GM19193 (cell line): ENCODE measurements at regions not wholly inside any gene's neighbourhood (a gene's known extent, or its start where the extent isn't known, plus 50 kb on each side); places are given as distances from the start of the nearest gene placed in this dataset.

ENCODE experiments used
- POLR2A ChIP-seq: IDR thresholded peaks from 4 replicates; pipeline ENCODE4 v1.6.1; 2011; ENCODE audit not compliant: insufficient read depth, insufficient read length; ENCODE audit errors: extremely low read depth

DNA sequence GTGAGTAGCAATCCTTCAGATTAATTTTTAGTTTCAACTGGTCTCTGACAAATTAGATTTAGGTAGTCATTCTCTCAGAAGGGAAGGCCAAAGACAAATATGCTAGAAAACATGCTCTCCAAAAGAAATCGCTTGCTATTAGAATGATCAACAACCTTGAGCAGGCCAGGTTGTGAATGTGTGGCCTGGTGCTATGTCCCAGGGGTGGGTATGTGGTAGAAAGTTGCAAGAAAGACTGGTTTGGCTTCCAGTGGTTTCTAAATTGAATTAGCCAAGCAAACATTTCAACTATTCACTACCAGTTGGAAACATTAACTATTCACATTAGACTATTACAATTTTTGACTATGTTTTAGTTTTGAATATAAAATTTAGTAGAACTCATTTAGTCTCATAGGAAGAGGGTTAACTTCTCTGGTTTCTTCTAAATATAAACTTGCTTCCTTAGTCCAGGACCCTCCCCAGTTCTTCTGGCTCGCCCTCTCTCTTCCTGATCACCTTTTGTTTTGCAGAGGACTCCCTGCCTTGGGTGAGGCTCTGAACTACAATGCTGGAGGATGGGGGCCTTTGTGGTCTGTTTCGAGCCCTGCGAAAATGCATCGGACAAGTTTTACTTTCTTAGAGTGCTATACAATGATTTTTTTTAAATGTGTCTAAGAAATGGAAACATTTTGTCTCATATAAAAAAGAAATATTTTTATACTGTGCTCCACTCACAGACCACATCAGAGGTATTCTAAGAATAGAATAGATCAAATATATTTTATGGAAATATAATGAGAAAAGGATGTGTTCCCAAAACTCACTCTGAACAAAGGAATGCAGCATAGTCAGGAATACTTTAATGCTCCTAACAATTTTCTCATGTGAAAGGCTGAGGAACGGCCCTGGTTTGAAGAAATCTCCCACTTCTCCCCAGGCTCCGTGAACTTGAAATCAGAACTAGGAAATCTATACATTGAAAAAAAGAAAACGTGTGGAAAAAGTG, 375.0 kb upstream of the ZEB2 start:
- TF ChIP-seq POLR2A = no peak

DNA sequence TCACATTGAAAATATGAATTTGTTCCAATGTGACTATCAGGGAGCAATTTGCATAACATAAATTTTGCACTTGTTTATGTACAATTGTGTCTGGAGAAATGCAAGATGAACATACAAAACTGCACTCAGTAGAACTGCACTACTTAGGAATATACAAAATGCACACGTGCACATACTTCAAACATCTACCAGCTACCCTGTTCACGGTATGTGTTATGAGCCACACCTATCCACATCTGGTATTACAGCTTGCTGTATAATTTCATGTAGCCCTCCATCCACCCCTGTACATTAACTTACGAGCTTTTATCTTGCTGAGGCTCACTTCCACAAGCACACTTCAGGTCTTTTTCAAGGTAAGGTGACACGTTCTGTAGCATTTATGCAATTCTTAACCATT, 373.5 kb upstream of the ZEB2 start:
- no peak for TF ChIP-seq POLR2A

DNA sequence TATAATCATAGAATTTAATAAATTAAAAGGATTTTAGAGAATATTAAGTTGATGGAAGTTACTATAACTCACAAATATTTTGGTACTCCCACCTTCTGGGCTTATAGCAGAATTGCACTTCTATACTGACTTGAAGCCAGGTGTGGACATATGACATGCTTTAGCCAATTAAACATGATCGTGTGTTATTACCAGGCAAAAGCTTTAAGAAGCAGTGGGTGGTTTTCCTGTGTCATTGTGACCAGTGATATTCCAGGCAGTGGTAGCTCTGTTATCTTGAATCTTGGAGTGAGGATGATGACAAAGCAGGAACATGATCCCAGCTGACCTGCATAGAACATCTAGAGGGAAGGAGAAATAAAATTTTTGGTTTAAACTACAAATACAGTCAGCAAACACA, 370.9 kb upstream of the ZEB2 start:
- no peak for TF ChIP-seq POLR2A

DNA sequence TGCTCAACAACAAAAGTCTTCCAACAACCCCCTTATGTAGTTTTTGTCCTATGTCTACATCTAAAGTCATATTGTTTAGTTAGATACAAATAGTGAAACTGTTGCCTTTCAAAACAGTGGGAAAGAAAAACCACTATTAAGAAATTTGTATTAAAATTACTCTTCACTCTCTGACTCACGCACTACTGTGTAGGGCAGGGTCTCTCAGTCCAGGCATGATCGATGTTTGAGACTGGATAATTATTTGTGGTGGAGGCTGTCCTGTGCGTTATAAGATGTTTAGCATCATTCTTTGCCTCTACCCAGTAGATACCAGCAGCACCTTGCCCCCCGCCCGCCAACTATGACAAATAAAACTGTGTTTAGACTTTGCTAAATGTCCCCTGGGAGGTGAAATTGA, 369.4 kb upstream of the ZEB2 start:
- no peak for TF ChIP-seq POLR2A

DNA sequence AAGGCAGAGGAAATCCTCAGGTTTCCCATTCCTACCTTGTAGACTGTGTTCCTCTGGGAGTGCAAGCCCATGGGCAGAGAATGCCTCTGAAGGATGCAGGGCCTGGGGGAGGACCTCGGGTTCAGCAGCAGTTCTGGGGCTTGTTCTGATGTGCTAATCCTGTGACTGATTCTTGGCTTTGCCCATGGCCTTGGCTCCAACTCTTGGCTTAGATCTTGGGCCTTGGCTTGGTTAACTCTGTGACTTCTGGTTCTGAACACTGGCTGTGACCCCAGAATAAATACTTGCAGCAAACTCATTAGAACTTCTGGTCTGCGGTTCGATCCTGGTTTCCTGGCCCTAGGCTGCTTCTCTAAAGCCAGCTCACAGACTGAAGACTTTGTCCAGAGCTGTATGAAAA, 366.9 kb upstream of the ZEB2 start:
- TF ChIP-seq POLR2A = no peak

DNA sequence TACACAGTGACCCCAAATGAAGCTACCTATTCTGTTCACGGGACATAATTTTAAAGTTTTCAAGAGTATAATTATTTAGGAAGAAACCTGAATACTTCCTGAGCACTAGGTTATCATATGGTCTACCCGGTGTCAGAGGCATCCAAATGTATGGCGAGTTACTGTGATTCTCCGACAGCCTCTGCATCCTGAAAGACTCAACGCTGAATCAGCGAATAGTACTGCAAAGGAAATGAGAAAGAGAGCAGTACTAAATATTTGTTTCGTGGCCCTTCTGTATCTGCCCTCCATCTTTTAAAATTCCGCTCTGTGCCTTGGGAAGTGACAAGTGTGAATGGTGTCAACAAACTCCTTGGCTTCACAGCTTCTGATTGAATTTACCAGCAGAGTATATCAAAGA, 358.0 kb upstream of the ZEB2 start:
- TF ChIP-seq POLR2A = no peak

DNA sequence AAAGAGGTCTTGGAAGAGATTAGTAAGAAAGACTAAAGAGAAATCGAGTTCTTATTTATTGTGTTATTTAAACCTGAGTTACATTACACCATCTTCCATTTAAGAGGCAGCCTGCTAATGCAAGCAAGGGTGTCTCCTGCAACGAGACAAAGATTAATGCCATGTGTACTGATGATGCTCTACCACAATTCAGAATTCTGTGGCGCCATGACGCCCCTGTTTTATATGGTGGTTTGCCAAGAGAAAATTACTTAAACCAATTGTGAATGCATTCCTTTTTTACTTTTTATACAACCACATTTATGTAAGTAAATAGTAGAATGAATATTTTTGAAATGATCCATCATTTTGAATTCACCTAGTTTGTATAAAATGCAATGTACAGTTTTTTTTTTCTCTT, 356.1 kb upstream of the ZEB2 start:
- TF ChIP-seq POLR2A = no peak

DNA sequence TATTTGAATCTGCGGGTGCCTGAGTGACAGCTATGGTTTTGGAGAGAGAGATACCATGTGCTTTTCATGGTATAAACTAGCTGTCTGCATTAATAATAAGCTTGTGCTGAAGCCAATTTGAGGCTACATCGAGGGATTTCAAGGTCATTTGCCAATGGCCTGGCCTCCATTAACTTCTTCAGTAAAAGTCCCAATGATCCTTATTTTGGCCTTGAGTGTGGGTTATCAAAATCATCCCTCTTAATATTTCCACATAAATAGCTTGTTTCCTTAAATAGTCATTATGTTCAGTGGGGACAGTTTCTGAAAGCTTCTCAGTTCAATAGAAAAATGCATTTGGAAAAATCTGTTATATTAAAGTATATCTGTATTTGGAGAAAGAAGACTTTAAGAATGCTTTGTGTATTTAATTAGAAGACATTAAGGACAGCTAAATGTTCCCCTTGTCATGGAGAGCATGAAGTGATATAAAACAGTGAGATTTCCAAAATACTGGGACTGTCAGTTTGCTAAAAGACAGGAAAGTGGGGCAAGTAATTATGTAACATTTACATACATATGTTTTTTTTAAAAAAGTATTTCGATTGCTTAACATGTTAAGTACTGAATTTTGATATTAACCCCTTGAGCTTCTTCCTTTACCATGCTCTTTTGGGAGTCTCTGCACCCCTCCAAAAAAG, 355.5 kb upstream of the ZEB2 start:
- TF ChIP-seq POLR2A = no peak

DNA sequence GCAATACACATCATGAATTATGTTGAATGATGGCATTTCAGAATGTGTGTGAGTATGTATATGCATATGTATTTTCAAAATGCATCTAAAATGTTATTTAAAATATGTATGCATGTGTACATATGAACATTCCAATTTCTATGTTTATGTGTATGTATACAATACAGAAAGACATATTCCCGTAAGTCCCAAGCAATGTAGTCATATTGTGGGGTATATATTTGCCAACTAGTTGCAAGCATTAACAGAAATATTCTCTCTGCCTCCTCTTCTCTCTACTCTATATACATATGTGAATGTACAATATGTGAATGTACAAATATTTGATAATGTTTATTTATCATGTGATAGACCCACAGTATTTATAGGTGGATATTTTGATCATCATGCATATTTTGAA, 345.8 kb upstream of the ZEB2 start:
- no peak for TF ChIP-seq POLR2A

DNA sequence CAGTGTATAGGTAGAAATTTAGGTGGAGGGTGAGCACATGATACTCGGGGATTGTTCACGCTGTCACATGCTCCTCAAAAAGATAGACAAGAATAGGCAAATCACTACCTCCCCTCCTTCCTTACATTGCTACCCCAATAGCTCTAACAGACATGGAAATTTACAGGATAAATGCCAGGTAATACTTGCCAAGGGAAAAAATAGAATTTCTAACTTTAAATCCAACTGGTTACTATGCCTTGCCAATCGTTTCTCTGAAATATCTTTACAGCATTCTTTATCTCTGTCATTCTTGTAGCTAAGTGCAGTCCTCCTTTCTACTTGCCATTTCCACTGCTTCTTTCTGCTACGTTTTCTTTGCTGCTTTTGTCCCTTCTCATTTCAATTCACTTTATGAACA, 339.8 kb upstream of the ZEB2 start:
- no peak for TF ChIP-seq POLR2A

DNA sequence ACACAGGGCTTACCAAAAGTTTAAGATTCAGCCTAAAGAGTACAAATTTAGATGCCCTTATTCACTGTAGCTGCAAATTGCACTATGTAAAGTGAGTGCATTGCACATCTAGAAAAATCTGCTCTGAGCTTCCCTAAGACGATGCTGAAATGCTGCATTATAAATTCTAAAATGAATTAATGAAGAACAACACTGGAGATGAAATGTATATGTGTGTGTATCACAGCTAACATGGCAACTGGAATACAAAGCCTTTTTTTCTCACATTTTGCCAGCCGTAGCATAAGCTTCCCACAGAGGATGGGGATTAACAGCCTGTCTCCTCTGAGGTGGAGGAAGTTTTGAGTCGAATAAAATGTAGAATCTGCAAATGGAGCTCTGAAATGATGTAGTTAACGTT, 338.3 kb upstream of the ZEB2 start:
- TF ChIP-seq POLR2A = no peak

DNA sequence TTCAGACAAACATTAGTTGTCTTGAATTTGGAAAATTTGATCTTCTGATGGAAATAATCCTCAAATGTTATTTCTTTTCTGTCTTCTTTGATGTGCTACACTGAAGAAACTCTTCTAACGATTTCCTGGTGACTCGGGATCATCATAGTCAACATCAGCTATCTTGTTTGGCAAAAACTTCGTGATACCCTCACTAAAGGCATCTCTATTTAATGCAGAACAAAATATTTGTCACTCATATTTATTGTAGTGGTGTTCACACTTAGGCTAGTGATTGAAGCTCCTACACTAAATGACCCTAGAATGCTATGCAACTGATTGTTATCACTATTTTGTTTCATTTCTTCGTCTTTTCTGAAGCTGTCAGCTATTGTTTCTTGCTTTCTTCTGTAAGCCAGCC, 334.7 kb upstream of the ZEB2 start:
- no peak for TF ChIP-seq POLR2A

DNA sequence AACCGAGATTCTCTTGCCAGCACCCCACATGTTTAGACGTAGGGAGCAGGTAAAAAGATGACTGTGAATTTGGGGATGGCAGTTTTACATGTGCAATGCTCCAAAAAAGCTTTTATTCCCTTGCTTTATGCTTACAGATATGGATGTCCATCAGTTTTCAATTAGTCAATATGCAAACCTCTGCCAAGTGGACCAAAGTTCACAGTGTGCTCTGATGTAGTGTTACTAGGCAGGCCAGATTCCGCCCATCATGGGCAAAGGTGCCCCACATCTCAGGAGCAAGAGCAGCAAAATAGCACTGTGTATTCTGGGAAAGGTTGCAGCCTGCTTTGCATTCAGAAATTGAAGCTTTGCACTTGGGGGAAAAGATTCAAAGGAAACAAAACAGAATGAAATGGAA, 329.7 kb upstream of the ZEB2 start:
- TF ChIP-seq POLR2A = no peak

DNA sequence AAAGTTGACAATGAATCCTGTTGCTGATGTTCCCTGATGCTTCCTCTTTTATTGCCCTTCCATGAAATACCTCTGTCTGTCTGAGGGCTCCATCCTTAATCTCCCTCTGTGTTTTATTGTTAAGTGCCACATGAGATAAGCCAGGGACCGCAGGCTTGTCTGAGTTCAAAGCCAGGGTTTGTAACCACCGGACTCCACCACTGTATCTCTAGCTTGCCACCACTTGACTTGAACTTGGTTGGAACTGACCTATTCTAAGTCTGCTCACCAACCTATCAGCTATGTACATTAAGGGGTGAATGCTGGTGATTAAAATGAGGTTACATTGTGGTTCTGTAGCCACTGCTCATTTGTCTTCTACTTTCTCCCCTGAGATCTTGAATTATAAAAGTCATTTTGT, 328.5 kb upstream of the ZEB2 start:
- no peak for TF ChIP-seq POLR2A

DNA sequence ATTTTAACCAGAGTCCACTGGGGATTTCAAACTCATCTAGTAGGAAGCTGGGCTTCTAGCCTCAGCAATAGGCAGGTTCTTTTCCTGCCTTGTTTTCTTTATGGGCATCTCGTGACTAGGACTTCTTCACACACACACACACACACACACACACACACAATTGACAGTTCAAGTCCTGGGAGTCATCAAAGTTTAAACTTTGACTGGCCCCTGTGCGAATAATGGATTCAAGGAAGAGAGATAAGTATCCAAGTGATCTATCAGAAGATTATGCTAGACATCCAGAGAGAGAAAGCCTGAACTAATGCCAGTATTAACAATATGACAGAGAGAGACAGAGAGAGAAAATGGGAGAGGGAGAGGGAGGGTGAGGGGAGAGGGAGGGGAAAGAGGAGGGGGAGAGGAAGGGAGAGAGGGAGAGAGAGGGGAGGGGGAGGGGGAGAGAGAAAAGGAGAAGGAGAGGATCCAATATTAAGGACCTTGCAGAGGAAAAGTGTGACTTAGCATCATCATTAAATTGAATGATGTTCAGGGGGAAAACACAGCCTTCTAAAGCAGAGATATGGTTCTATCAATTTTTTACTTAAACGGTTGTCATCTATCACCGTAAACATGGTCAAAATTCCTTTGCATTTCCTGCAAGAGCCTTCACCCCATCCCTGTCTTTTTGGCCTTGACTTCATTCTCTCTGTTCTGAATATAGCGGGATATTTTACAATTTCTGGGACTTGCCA, 327.6 kb upstream of the ZEB2 start:
- no peak for TF ChIP-seq POLR2A
